Stimulated activated CD8-positive, alpha-beta memory T cell treated with anti-CD3 and anti-CD28 coated beads, Interleukin-12 subunit alpha, Interleukin-12 subunit beta, amount 100 ng/mL, for 4 hours (primary cell): ENCODE measurements at regions not wholly inside any gene's neighbourhood (a gene's known extent, or its start where the extent isn't known, plus 50 kb on each side); places are given as distances from the start of the nearest gene placed in this dataset.
"Not testable (repeated sequence)": the region's sequence is repeated elsewhere in the genome, so short reads cannot be mapped to it uniquely, and the experiment has no call there.

Source experiments
- DNase-seq: peaks from one replicate; pipeline ENCODE4 v3.0.0-alpha.2; 2020; ENCODE audit warnings: low read depth

GRCh38 chr2:87352178-87352934, 330.7 kb upstream of the PLGLB1 start:
- DNase-seq: not testable (repeated sequence)

GRCh38 chr2:87353408-87353807, 331.8 kb upstream of the PLGLB1 start:
- DNase-seq: not testable (repeated sequence)

- not testable (repeated sequence) for DNase-seq
These were observed 332.5 kb upstream of the PLGLB1 start for GRCh38 chr2:87354102-87354501.

GRCh38 chr2:87360250-87360649, 338.6 kb upstream of the PLGLB1 start:
- DNase-seq: not testable (repeated sequence)

- DNase-seq: not testable (repeated sequence)
These were observed 339.3 kb upstream of the PLGLB1 start for GRCh38 chr2:87360927-87361326.

GRCh38 chr2:87361805-87362204, 340.2 kb upstream of the PLGLB1 start:
- not testable (repeated sequence) for DNase-seq

- not testable (repeated sequence) for DNase-seq
These were observed 342.7 kb upstream of the PLGLB1 start for GRCh38 chr2:87364379-87364778.

- DNase-seq: not testable (repeated sequence)
These were observed 343.4 kb upstream of the PLGLB1 start for GRCh38 chr2:87365038-87365437.

GRCh38 chr2:87386063-87386560, 361.8 kb upstream of the PLGLB2 start:
- not testable (repeated sequence) for DNase-seq

GRCh38 chr2:87395784-87396183, 352.1 kb upstream of the PLGLB2 start:
- not testable (repeated sequence) for DNase-seq

GRCh38 chr2:87396551-87397265, 351.2 kb upstream of the PLGLB2 start:
- DNase-seq: not testable (repeated sequence)

- DNase-seq: not testable (repeated sequence)
These were observed 350.4 kb upstream of the PLGLB2 start for GRCh38 chr2:87397276-87398065.

- DNase-seq: not testable (repeated sequence)
These were observed 349.2 kb upstream of the PLGLB2 start for GRCh38 chr2:87398567-87399305.

- no peak for DNase-seq
These were observed 346.1 kb upstream of the PLGLB2 start for GRCh38 chr2:87401726-87402345.

GRCh38 chr2:87403893-87404175, 344.1 kb upstream of the PLGLB2 start:
- DNase-seq: no peak

GRCh38 chr2:87404411-87405255, 343.3 kb upstream of the PLGLB2 start:
- DNase-seq: not testable (repeated sequence)

GRCh38 chr2:87405531-87406216, 342.2 kb upstream of the PLGLB2 start:
- not testable (repeated sequence) for DNase-seq

GRCh38 chr2:87406406-87407175, 341.3 kb upstream of the PLGLB2 start:
- DNase-seq: not testable (repeated sequence)

- not testable (repeated sequence) for DNase-seq
These were observed 338.3 kb upstream of the PLGLB2 start for GRCh38 chr2:87409601-87410000.
